Fibroblast of villous mesenchyme (primary cell): ENCODE measurements at regions not wholly inside any gene's neighbourhood (a gene's known extent, or its start where the extent isn't known, plus 50 kb on each side); places are given as distances from the start of the nearest gene placed in this dataset.

Source experiments
- DNase-seq: peaks from one replicate; pipeline ENCODE4 v3.0.0-alpha.2; 2010; ENCODE audit warnings: low read depth
- H3K4me3 ChIP-seq: 2 replicates; pipeline ENCODE4 v1.5.1; 2011; ENCODE audit warnings: low read depth, mild to moderate bottlenecking, low read length
- CTCF ChIP-seq: IDR thresholded peaks from 2 replicates; pipeline ENCODE4 v1.5.1; 2012; ENCODE audit warnings: low read depth, mild to moderate bottlenecking, low read length; ENCODE audit not compliant: insufficient read depth

DNA sequence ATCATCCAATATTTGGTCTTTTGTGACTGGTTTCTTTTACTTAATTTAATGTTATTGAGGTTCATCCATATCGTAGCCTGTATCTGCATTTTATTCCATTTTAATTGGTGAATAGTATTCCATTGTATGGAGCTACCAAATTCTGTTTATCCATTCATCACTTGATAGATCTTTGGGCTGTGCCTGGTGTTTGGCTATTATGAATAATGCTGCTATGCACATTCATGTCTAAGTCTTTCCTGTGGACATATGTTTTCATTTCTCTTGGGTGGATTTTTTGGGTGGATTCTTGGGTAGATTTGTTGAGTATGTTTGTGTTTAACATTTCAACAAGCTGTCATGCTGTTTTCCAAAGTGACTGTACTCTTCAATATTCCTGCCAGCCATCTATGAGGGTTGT lies 52.5 kb upstream of the NEDD4L start:
- TF ChIP-seq CTCF: no peak
- no peak for DNase-seq
- no peak overlapping the region for H3K4me3 ChIP-seq

DNA sequence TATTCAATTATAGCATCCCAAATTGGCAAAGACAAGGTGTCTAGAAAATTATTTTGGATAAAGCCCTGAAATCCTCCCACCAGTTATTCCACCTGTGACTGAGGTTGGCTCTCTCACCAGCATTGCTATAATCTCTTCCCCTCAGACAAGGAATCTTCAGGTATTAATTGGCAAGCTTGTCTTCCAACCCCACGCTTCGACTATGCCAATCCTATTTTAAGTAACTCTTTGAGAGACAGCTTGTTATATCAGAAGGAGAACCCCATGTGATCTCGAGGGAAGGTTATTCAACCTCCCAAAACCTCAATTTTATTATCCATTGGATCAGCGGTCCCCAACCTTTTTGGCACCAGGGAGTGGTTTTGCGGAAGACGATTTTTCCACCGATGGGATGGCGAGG lies 54.5 kb upstream of the NEDD4L start:
- H3K4me3 ChIP-seq: no peak overlapping the region
- DNase-seq: no peak
- no peak for TF ChIP-seq CTCF

DNA sequence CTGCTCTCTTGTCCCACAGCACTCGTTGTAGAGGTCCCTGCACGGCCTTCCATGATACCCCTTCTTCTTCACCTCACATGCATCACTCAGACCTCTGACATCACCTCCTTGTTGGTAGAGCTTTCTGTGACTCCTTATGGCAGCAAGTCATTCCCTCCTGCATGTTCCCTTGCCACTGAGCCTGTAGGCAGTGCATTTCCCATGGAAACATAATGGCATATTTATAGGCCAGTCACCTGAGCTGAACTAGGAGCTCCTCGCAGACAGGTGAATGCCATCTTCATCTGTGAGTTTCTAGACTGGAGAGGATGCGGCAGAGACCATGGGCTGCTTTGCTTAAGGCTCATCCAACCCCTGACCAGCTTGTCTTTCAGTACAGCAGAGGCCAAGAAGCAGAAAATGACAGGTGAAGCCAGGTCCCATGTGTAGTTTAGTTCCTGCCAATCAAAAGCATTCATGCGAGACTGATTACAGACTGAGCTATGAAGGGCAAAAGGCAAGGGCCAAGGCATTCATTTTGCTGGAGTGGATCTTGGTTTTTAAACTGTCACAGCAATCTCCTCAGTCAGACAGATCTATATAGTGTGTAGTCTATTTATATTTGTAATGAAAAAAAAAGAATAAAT lies 59.4 kb upstream of the NEDD4L start:
- DNase-seq: no peak
- no peak overlapping the region for H3K4me3 ChIP-seq
- no peak for TF ChIP-seq CTCF

DNA sequence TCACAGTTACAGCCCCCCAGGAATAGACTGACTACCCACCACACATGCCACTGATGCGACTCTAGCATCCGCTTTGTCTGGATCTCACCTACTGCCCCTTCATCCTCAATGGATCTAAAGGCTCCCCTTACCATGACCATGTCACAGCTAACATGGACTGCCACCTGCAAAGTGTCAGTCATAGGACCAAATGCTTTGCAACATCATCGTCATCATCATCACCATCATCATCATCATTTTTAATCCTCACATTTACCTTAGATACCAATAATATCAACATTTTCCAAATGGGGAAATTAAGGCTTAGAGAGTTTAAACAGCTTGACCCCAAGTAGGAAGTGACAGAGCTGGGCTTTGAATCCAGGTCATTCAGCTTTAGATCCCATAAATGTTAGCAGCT lies 60.1 kb upstream of the NEDD4L start:
- H3K4me3 ChIP-seq: no peak overlapping the region
- no peak for TF ChIP-seq CTCF
- no peak for DNase-seq

- no peak overlapping the region for H3K4me3 ChIP-seq
- no peak for TF ChIP-seq CTCF
- DNase-seq: no peak
Measured at GRCh38 chr18:57983472-57983871, 60.6 kb upstream of the NEDD4L start.

GRCh38 chr18:57982372-57983021 lies 61.5 kb upstream of the NEDD4L start:
- H3K4me3 ChIP-seq: no peak overlapping the region
- no peak for DNase-seq
- no peak for TF ChIP-seq CTCF
